NCI-H82 treated with DMSO at 0.1 percent for 48 hours (cell line): ENCODE measurements at regions not wholly inside any gene's neighbourhood (a gene's known extent, or its start where the extent isn't known, plus 50 kb on each side); places are given as distances from the start of the nearest gene placed in this dataset.

Source experiments
- DNase-seq: peaks from one replicate; lab custom pipeline; 2025; ENCODE audit not compliant: unreplicated experiment; lab: John Stamatoyannopoulos, UW

DNA sequence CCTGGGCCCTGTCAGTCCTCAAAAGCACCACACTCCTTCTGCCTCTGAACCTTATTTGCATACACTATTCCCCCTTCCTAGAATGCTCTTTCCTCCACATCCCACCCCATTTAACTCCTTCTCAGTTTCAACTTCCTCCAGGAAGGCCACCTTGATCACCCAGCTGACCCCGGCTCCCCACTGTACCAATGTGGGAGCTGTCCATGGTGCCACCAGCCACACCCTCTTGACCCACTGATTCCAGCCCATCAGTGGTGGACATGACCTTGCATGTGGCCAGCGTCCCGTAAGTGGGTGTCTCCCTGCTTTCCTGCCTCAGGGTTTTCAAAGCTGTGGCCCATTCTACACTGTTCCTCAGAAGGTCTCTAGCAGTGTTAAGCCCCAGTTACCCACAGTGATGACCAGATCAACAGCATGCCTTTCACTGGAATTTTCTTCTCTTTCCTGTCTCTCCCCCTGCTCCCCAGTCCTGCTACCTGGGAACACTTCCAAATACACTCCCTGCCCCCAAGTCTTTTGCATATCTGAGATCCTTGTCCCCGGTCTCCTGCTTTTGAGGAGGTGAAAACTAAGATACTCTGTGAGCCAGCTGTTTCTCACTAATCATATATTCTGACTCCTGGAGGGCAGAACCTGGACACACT lies 346.6 kb downstream of the MN1 start:
- DNase-seq: no peak

DNA sequence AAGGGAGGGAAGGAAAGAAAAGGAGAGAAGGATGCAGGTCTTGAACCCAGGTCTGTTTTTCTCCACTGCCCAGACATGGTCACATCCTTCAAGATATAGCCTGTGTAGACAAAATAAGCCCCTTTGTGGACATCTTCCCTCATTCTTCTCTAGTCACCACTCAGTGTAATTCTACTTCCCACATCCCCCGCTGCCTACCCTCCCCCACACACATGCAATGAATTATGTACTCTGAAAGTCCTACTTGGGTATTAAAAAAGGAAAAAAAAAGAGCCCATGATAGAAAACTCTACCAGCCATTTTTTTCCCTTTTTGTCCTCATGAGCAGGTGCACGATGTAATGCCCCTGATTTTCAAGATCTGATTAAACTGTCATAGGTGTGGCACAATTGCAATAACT lies 346.0 kb downstream of the MN1 start:
- DNase-seq: no peak

DNA sequence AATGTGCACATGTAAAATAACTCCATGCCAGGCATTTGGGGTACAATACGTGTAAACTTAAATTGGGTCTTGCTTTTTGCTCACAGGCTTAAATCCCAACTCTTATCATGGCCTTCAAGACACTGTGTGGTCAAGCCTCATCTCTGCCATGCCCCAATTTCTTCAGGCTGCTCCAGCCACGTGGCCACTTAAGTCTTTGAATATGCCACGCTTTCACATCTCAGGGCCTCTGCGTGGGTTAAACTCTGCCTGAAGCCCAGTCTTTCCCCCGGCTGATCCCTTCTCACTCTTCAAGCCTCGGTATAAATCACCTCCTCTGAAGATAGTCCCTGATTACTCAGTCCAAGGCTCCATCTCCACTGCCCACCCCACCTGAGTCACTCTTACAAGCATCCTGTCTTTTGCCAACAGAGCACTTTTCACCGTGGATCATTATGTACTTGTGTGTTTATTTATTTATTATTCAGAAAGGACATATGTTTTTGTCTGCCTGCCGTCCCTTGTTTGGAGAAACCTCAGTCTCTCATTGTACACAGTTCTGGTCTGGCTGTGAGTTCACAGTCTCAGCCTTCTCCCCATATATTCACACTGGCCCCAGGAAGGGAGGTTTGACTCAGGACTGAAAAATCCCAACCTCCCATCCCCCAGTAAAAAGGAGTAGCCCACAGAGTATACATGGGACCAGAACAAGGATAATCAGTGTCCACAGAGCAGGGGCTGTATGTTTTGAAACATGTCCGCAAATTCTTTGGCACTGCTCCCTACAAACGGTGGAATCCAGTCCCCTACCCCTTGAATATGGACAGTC lies 344.7 kb downstream of the MN1 start:
- DNase-seq: no peak

DNA sequence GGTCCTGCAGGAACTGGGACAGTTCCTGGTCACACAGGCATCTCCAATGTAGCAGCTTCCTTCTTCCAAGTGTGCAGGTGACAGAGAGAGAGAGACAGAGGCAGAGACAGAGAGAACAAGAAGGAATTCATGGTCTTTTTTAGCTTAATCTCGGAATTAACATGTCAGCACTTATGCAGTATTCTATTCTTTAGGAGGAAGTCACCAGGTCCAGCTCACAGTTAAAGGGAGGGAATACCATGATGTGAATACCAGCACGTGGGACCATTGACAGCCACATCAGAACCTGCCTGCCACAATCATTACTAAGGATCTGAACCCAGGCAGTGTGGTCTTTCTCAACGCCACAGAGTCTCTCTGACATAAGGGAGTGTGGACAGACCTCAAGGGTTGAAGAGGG lies 341.6 kb downstream of the MN1 start:
- no peak for DNase-seq

DNA sequence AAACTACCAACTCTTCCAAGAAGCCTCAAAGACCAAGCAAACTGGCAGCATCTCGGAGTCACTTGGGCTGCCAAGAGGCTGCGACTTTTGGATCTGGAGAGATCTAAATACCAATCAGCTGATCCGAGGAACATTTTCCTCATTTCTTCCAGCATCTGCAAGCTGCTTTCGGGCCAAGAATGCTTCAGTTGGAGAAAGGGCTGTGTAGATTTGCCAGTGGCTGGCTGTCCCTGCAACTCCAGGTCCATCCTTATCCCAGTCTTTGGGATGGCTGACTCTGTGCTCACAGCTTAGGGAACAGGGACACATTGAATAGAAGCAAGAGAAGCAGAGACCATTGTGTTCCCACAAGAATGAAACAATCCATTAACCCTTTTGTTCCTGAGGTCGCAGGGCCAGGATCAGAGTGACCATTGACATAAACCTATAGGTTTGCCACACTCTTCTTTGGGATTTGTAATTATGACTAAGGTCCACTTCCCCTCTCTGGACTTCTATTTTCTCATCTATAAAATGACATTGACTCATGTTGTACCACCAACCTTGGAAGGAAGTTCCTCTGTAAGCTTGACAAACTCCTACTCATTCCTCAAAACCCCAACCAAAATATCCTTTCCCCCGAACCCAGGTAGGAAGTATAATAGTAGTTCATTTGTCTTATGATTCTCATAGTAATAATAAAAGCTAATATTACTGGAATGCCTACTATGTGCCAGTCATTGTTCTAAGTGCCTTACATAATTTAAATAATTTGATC lies 340.8 kb downstream of the MN1 start:
- DNase-seq: no peak

DNA sequence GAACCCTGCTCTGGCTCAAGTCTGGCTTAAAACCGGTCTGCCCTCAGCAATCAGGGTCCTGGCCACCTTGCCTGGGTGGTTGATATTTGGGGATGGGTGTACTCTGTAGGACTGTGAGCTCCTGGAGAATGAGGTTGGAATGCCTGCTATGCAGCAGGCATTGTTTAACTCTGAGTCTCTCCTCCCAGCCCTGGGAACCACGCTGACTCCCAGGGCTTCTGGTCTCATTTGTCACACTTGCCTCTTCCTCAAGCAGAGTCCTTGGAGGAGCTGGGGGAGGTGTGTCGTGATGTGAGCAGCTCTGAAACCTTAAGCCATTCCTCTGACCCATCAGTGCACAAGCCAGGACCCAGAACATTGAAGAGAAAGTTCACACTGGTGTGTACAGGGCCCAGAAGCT lies 340.1 kb downstream of the MN1 start:
- DNase-seq: no peak

DNA sequence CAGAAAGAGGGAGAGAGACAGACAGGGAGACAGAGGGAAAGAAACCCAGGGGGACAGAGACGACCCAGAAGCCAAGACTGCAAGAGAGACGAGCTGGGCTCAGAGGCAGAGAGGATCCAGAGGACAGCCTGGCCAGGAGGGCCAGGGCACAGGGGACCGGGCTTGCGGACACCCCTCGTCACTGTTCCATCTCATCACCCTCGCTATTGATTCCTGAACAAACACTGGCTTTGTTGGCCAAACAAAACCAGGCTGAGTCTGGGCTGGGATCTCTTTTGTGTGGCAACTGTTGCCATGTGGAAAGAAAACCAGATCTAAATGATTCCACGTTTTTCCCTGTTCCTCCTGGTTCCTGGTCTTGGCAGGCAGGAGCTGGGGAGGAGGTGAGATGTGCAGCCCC lies 339.4 kb downstream of the MN1 start:
- no peak for DNase-seq

DNA sequence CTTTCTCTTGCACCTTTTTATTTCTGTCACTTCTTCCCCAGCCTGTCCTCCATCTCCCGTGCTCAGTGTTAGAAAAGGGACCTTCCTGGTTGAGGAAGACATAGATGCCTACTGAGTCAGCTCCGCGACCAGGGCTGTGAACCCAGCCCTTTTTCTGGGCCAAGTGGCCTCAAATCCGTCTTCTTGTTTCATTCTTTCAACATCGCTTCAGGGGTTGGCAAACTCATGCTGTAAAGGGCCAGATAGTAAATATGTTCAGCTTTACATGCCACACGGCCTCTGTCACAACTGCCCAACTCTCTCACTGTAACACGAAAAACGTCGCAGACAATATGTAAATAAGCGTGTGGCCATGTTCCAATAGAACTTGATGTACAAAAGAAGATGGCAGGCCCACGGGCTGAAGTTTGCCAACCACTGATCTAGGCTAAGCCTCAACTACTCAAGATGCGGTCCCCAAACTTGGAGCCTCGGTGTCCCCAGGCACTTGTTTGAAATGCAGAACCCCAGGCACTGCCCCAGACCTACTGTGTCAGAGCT lies 338.4 kb downstream of the MN1 start:
- DNase-seq: no peak

DNA sequence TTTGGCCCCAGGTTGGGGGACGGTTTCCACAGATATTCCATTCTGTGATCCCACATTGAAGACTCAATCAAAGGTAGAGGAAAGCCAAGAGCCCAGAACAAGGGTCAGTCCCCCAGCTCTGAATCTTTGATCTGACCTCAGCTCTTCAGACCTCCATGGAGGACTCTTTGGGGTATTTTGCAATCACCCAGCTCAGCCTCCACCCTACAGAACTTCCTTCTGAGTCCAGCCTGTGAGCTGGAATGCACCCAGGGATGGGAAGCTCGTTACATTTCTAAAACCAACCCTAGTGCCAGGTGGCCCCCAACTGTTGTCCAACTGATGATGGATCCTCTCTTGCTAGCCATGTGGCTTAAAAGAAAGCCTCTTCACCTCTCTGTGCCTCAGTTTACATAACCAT lies 335.3 kb downstream of the MN1 start:
- no peak for DNase-seq

DNA sequence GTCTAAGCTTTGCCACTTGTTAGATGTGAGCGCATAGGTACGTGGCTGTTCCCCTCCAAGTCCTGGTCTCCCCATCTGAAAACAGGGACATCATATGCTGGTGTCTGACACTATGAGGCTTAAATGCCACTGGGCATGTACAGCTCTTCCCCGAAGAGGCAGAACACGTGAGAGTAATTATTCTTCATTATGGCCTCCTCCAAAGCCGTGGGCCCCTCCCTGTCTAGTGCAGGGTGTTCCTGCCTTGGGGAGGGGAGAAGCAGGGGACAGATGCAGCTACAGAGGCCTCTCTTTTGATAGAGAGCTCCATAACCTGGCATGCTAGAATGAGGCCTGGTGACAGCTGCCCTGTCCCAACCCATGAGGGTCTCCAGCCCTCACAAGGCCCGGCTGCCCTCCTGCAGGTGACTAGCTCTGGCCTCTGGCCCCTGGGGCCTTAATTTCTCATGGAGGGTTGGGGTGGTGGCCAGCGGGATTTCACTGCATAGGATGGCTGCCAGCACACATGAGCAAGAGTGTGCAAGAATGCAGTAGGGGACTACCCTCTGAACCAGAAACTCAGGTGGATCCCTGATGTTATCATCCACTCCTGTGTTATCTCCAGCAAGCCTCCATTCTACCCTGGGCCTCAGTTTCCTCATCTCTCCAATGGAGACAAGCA lies 334.6 kb downstream of the MN1 start:
- DNase-seq: no peak

DNA sequence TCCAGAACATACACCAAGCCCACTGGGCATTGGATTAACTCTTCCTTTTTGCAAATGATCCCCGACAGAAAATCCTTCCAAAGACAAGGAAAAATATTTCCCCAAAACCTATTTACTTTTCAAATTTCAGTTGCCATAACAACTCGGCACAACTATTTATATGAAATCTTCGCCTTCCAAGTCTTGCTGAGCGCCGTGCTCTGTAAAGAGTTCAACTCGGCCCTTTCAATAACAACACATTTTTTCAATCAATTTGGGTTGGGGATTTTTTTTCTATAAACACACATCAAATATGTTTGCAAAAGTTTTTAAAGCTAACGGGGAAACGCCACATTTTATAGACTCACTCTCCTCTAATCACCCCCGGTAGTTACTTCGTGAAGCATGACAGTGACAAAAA lies 333.8 kb downstream of the MN1 start:
- no peak for DNase-seq

DNA sequence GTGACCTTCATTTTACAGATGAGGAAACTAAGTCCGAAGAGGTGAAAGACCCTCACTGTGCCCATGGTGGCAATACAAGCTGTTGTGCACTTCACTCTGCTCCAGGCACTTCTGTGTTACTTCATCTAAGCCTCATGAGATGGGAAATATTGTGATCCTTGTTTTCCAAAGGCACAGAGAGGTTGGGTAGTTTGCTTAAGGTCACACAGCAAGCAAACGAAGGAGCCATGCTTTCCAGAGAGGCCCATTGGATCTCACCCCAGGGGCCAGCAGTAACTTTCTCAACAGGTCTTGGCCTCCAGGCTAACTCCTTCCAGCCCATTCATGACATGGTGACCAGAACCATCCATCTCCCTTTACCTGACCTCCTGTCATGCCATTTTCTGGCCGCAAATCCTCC lies 332.8 kb downstream of the MN1 start:
- DNase-seq: no peak

DNA sequence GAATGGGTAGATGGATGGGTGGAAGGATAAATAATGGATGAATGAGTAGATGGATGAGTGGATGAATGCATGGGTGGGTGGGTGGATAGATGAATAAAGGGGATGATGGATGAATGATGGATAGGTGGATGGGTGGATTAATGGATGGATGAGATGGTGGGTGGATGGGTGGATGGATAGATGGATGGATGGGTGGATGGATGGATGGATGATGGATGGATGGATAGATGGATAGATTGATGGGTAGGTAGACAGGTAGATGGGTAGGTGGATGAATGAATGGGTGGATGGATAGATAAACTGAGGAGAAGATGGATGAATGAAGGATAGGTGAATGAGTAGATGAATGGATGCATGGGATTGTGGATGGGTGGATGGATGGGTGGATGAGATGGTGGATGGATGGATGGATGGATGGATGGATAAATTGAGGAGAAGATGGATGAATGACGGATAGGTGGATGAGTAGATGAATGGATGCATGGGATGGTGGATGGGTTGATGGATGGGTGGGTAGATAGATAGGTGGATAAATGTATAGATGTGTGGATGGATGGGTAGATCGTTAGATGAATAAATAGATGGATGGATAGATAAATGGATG lies 331.3 kb downstream of the MN1 start:
- DNase-seq: no peak

DNA sequence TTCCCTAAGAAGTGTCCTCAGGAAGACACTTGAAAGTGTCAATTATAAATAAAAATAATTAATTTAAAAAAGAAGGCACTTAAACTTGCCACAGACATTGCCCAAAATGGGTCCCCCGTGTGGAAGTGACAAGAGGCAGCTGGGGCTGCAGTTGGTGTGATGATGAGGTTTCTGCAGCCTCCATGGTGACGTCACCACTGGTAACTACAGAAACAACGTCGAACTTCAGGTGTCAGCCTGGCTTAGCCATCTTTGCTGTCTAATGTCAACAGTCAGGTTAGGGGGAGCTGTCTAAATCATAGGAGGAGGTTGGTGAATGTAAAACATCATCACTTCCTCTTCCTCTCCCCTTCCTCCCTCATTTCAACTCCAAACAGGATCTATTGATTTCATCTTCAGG lies 328.6 kb downstream of the MN1 start:
- DNase-seq: no peak

DNA sequence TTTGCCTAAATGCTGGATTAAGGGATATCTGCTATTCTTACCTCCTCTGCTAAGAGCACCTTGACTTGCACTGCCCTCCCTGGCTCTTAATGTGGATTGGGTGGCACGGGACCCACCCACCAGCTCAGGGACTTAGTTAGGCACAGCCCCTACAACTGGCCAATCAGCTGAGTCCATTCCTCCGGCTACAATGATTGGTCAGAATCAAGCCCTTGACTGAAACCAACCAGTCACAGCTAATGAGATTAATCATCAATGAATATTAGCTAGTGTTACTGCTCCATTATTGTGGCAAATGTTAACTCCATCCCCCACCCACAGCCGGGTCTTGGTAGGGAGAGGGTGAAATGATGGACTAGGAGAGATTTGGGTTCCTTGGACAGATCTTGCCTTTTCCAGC lies 328.0 kb downstream of the MN1 start:
- no peak for DNase-seq

DNA sequence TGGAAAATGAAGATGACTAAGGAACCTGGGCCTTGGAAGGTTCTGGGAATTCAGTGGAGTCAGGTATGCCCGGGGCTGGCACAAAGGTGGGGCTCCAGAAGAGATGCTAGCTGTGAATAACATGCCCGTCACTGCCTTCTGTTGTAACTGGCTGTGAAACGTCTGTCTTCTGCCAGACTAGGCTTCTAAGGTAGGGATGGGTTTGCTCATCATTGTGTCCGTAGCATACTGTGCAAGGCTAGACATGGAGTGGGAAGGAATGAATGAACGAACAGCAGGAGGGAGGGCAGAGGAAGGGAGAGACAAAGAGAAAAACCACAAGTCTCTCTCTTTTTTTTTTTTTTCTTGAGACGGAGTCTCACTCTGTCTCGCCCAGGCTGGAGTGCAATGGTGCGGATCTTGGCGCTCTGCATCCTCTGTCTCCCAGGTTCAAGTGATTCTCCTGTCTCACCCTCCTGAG lies 327.4 kb downstream of the MN1 start:
- DNase-seq: no peak

DNA sequence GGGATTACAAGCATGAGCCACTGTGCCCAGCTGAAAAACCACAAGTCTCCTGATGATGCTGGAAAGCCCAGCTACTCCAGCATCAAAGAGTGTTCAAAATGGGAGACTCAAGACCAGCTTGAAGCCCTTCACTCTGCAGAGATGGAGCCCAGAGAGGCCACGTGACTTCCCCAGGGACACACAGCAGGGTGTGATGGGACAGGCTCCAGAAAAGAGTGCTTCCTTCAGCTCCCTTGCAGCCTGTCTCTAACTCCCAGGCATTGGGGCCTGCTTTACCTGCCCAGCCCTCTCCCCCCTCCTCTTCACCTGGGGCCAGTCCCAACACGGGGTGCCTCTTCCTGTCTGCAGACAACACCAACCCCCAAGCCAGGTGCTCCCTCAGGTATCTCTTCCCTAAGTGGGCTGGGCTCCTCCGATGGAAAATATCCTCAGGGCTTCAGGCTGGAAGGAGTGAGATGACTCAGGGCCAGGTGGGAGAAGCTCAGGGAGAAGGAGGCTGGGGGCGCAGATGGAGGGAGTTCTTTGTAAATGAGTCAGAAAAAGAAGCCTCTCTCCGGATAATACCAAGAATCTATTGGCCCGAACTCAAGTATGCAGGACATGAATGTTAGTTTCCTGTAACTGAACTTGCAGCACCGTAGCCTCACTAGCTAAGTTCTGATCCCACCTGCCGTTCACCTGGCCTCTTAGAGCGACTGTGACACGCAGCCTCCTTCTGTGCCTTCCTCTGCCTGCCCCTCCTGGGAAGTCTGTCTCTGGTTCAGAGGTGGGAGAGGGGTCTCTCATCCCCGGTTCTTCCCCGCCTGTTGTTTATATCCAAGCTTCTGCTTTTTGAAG lies 326.6 kb downstream of the MN1 start:
- no peak for DNase-seq

DNA sequence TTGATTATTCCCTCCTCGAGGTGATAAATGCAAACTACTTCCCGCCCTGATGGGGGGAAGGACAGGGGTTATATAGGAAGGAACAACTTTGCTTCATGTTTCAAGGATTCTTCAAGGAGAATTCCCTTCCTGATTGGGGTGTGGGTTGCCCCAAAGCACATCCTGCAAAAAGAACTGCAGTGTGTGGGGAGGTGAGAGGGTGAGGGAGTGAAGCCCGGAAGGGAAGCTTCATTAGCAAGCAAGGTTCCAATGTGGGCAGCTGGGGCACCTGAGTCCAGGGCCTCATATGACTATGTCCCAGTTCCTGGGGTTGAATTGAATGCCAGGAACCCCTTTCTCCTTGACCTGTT lies 326.0 kb downstream of the MN1 start:
- no peak for DNase-seq

DNA sequence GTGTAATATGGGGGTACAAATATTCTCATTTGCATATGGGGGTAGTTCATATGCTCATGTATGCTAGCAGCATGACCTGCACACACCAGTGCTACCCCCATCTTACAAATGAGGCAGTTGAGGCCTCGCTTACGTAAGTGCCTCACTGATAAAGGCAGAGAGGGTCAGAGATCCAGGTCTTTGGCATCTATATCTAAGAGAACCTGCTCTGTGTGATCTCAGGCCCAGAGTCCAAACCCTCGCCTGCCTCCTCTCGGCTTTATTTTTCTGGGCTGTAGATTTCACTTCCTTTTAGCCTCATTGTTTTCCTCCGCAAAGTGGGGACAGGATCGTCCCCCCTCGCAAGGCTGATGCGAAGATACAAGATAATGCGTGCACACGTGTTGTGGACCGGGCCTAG lies 325.2 kb downstream of the MN1 start:
- DNase-seq: no peak

DNA sequence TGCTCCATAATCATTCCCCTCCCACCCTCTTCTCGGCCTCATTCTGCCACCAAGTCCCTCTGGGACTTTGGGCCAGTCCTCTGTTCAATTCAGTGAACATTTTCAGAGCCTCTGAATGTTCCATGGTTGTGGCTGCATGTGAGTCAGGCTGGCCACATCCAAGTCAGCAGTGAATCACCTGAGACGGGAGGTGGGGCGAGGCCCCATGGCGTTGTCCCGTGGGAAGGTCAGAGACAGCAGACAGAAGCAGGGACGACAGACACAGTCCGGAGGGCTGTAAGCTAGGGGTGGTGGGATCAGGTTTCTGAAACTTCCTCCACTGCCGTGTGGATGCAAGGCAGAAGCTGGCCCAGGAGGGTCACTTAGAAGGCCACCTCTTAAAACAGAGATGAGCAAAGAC lies 324.8 kb downstream of the MN1 start:
- DNase-seq: no peak
